GM12878 (cell line): ENCODE measurements at regions not wholly inside any gene's neighbourhood (a gene's known extent, or its start where the extent isn't known, plus 50 kb on each side); places are given as distances from the start of the nearest gene placed in this dataset.

Experiments
- ATF3 ChIP-seq: IDR thresholded peaks from 2 replicates; pipeline ENCODE4 v1.6.1; 2011; ENCODE audit warnings: low read depth, mild to moderate bottlenecking, low read length, moderate library complexity, borderline replicate concordance; ENCODE audit errors: extremely low read depth
- CHD4 ChIP-seq: fragments of 200-600 bp; sonication (generic); IDR thresholded peaks from 2 replicates; pipeline ENCODE4 v1.6.1; 2016; ENCODE audit warnings: mild to moderate bottlenecking
- FOXK2 ChIP-seq: fragments of 450-650 bp; IDR thresholded peaks from 2 replicates; pipeline ENCODE4 v1.6.1; 2017; ENCODE audit warnings: mild to moderate bottlenecking, moderate library complexity
- JUND ChIP-seq: IDR thresholded peaks from 2 replicates; pipeline ENCODE4 v1.6.1; 2012; ENCODE audit warnings: low read depth, mild to moderate bottlenecking, low read length, improper control_type of control experiment, moderate library complexity
- TF ChIP-seq, protein P1 (sequence below): fragments of 450-650 bp; IDR thresholded peaks from 2 replicates; pipeline ENCODE4 v1.6.1; 2016; ENCODE audit warnings: mild to moderate bottlenecking, moderate library complexity, borderline replicate concordance

DNA sequence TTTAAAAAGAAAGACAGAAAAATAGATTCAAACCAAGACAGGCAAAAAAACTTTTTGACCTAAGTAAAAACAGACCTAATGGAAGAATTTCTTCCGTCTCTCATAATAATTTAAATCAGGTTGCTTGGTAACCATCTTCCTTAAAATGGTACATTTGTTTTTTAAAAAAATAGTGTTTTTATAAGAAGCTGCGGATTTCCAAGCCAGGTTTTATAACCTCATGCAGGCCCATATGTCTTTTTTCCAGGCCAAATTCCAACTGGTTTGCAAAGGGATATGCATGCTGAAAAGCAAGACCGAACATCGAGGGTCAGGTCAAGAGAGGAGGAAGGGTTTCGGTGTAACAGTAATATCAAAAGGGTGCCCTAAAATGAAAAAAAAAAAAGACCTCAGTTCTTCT is 172.9 kb downstream of the MAIP1 start:
- TF ChIP-seq, protein P1, sequence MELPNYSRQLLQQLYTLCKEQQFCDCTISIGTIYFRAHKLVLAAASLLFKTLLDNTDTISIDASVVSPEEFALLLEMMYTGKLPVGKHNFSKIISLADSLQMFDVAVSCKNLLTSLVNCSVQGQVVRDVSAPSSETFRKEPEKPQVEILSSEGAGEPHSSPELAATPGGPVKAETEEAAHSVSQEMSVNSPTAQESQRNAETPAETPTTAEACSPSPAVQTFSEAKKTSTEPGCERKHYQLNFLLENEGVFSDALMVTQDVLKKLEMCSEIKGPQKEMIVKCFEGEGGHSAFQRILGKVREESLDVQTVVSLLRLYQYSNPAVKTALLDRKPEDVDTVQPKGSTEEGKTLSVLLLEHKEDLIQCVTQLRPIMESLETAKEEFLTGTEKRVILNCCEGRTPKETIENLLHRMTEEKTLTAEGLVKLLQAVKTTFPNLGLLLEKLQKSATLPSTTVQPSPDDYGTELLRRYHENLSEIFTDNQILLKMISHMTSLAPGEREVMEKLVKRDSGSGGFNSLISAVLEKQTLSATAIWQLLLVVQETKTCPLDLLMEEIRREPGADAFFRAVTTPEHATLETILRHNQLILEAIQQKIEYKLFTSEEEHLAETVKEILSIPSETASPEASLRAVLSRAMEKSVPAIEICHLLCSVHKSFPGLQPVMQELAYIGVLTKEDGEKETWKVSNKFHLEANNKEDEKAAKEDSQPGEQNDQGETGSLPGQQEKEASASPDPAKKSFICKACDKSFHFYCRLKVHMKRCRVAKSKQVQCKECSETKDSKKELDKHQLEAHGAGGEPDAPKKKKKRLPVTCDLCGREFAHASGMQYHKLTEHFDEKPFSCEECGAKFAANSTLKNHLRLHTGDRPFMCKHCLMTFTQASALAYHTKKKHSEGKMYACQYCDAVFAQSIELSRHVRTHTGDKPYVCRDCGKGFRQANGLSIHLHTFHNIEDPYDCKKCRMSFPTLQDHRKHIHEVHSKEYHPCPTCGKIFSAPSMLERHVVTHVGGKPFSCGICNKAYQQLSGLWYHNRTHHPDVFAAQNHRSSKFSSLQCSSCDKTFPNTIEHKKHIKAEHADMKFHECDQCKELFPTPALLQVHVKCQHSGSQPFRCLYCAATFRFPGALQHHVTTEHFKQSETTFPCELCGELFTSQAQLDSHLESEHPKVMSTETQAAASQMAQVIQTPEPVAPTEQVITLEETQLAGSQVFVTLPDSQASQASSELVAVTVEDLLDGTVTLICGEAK, result no peak
- TF ChIP-seq CHD4 (no peak), ATF3 (no peak), FOXK2 (no peak), JUND (no peak)
